Lower lobe of right lung (tissue), 2 donors: ENCODE measurements at regions not wholly inside any gene's neighbourhood (a gene's known extent, or its start where the extent isn't known, plus 50 kb on each side); places are given as distances from the start of the nearest gene placed in this dataset.

Experiments
- ATAC-seq, 2 donors: fragments of 200-7000 bp; cut with Tn5 transposase; one replicate each; pipeline ENCODE4 v1.9.1; 2020 to 2022; ENCODE audit warnings: mild to moderate bottlenecking in 2 of 2, moderate library complexity in 2 of 2
- DNase-seq: peaks from one replicate; pipeline ENCODE4 v3.0.0-alpha.2; 2020
- H3K27ac ChIP-seq: fragments of 200-600 bp; one replicate; pipeline ENCODE4 v1.8.0; 2022
- H3K27me3 ChIP-seq: fragments of 200-600 bp; one replicate; pipeline ENCODE4 v1.8.0; 2022; ENCODE audit warnings: low read depth
- H3K36me3 ChIP-seq: fragments of 200-600 bp; one replicate; pipeline ENCODE4 v1.8.0; 2022; ENCODE audit warnings: mild to moderate bottlenecking
- H3K4me1 ChIP-seq: fragments of 200-600 bp; one replicate; pipeline ENCODE4 v1.8.0; 2022
- H3K4me3 ChIP-seq: fragments of 200-600 bp; one replicate; pipeline ENCODE4 v1.8.0; 2022; ENCODE audit warnings: mild to moderate bottlenecking
- H3K9me3 ChIP-seq: fragments of 200-600 bp; one replicate; pipeline ENCODE4 v1.8.0; 2022
- CTCF ChIP-seq: fragments of 200-600 bp; IDR thresholded peaks from one replicate; pipeline ENCODE4 v1.8.0; 2022; ENCODE audit warnings: antibody characterized with exemption, mild to moderate bottlenecking
- intact Hi-C: fragments of 100-400 bp; cut with DNase I; formaldehyde crosslinking; loops from one replicate; pipeline ENCODE4 v1.11.0; 2022
- donor health status: DM: no; HTN: yes; CAD: no; lungs with severe emphysema.

DNA sequence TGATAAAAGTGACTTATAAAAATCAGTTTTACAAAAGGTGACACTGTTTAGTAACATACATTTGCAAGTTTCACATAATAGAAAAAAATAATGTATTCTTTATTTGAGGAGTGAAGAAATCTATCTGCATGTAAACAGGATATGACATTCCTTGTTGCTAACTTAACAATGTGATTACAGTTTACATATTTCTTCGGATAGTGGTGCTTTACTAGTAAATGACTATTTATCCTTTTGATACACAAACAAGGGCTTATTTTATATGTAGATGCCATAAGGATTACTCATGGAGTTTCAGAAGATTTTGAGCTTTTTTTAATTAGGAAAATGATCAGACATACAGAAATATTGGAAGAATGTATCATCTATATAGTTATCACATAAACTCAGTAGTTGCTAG lies 126.5 kb downstream of the SLIT2 start:
- H3K27ac ChIP-seq: no peak overlapping the region
- ATAC-seq: no peak
- H3K27me3 ChIP-seq: no peaks in the 10 kb centered on the region
- H3K4me3 ChIP-seq: no peak overlapping the region
- H3K4me1 ChIP-seq: no peaks in the 10 kb centered on the region
- no peaks in the 10 kb centered on the region for H3K9me3 ChIP-seq
- intact Hi-C loops: no loop called here
- DNase-seq: no peak
- TF ChIP-seq CTCF: no peak
- no peaks in the 10 kb centered on the region for H3K36me3 ChIP-seq

GRCh38 chr4:20381005-20381404 lies 129.3 kb downstream of the SLIT2 start:
- no peak overlapping the region for H3K4me3 ChIP-seq
- ATAC-seq (no peak), DNase-seq (peak; percentile 28)
- no peaks in the 10 kb centered on the region for H3K27me3 ChIP-seq
- H3K9me3 ChIP-seq: no peaks in the 10 kb centered on the region
- intact Hi-C loops: no loop called here
- H3K36me3 ChIP-seq: no peaks in the 10 kb centered on the region
- no peak overlapping the region for H3K27ac ChIP-seq
- no peak for TF ChIP-seq CTCF
- no peaks in the 10 kb centered on the region for H3K4me1 ChIP-seq

- Histone ChIP-seq H3K9me3 (no peaks in the 10 kb centered on the region), H3K4me3 (no peak overlapping the region), H3K4me1 (no peaks in the 10 kb centered on the region), H3K36me3 (no peaks in the 10 kb centered on the region), H3K27me3 (no peaks in the 10 kb centered on the region), H3K27ac (no peak overlapping the region)
- no peak for TF ChIP-seq CTCF
- ATAC-seq: no peak
- DNase-seq: no peak
- intact Hi-C loops: no loop called here
These were observed 131.6 kb downstream of the SLIT2 start for GRCh38 chr4:20383283-20383682.

GRCh38 chr4:20383969-20384368 lies 132.3 kb downstream of the SLIT2 start:
- H3K4me3 ChIP-seq: no peak overlapping the region
- H3K9me3 ChIP-seq: no peaks in the 10 kb centered on the region
- no peak for TF ChIP-seq CTCF
- intact Hi-C loops: no loop called here
- DNase-seq (no peak), ATAC-seq (no peak)
- no peaks in the 10 kb centered on the region for H3K4me1 ChIP-seq
- no peaks in the 10 kb centered on the region for H3K27me3 ChIP-seq
- no peak overlapping the region for H3K27ac ChIP-seq
- no peaks in the 10 kb centered on the region for H3K36me3 ChIP-seq

DNA sequence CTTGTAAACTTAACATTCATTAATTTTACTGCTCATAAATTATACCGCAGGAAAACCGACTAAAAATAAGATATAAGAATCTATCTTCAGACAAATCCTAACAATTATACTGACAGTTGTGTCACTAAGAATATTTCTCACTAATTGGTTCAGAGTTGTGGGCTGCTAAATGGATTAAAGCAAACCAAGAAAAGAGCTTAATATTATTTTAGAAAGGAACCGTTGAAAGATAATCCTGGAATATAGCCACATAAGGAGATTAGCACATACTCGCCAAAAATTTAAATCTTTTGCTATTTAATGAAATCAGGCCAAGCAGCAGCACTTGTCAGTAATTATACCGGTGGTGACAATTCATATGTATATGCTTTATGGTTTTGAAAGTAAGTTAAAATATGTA lies 132.8 kb downstream of the SLIT2 start:
- intact Hi-C loops: no loop called here
- ATAC-seq: no peak

More for the DNA sequence above, 132.8 kb downstream of the SLIT2 start:
- Histone ChIP-seq H3K27ac (no peak overlapping the region), H3K36me3 (no peaks in the 10 kb centered on the region), H3K27me3 (no peaks in the 10 kb centered on the region), H3K4me1 (no peaks in the 10 kb centered on the region), H3K4me3 (no peak overlapping the region), H3K9me3 (no peaks in the 10 kb centered on the region)
- no peak for TF ChIP-seq CTCF
- DNase-seq: no peak
